CD14-positive monocyte (primary cell): ENCODE measurements at regions not wholly inside any gene's neighbourhood (a gene's known extent, or its start where the extent isn't known, plus 50 kb on each side); places are given as distances from the start of the nearest gene placed in this dataset.

Experiments
- DNase-seq, 3 donors: peaks; one replicate each; pipeline ENCODE4 v3.0.0-alpha.2; 2011 to 2022
- H2AFZ ChIP-seq: 2 replicates; pipeline ENCODE4 v1.6.0; 2012; ENCODE audit warnings: mild to moderate bottlenecking, low read depth, low read length, inconsistent platforms; ENCODE audit not compliant: insufficient read depth, poor library complexity, severe bottlenecking
- H3K27ac ChIP-seq, 2 donors: 1 replicate in 1 of 2; 2 replicates in 1 of 2; pipeline ENCODE4 v1.5.1; 2012 to 2013; ENCODE audit warnings: low read length in 2 of 2, control low read depth in 1 of 2, inconsistent platforms in 1 of 2, low read depth in 1 of 2, mild to moderate bottlenecking in 1 of 2
- H3K27me3 ChIP-seq, 2 donors: one replicate each; pipeline versions ENCODE4 v1.6.0 to v1.6.1; 2011 to 2013; ENCODE audit warnings: low read length in 2 of 2; ENCODE audit not compliant: control insufficient read depth in 2 of 2, insufficient read depth in 2 of 2
- H3K36me3 ChIP-seq, 2 donors: replicated peaks in 1 of 2; 1 replicate in 1 of 2; 2 replicates in 1 of 2; pipeline versions ENCODE4 v1.5.1 to v1.6.1; 2012 to 2013; ENCODE audit warnings: low read length in 2 of 2, control low read depth in 1 of 2, inconsistent platforms in 1 of 2, mild to moderate bottlenecking in 1 of 2; ENCODE audit not compliant: insufficient read depth in 2 of 2, control insufficient read depth in 1 of 2
- H3K4me1 ChIP-seq, 2 donors: 1 replicate in 1 of 2; 2 replicates in 1 of 2; pipeline versions ENCODE4 v1.5.1 to v1.6.1; 2012 to 2013; ENCODE audit warnings: low read length in 2 of 2, control low read depth in 1 of 2, inconsistent platforms in 1 of 2, mild to moderate bottlenecking in 1 of 2, moderate library complexity in 1 of 2; ENCODE audit not compliant: insufficient read depth in 2 of 2, control insufficient read depth in 1 of 2
- H3K4me2 ChIP-seq: replicated peaks from 2 replicates; pipeline ENCODE3; 2012; ENCODE audit warnings: low read length, moderate library complexity, mild to moderate bottlenecking; ENCODE audit not compliant: poor library complexity, severe bottlenecking; ENCODE audit errors: extremely low read depth
- H3K4me3 ChIP-seq, 3 experiments: fragments of 200-600 bp in 1 of 3; sonication (generic) in 1 of 3; replicated peaks in 1 of 3; 1 replicate in 2 of 3; 2 replicates in 1 of 3; pipeline ENCODE4 v1.5.1; 2011 to 2013; ENCODE audit warnings: low read length in 3 of 3, mild to moderate bottlenecking in 3 of 3, control low read depth in 2 of 3, low read depth in 2 of 3, inconsistent platforms in 1 of 3, moderate library complexity in 1 of 3
- H3K79me2 ChIP-seq: 2 replicates; pipeline ENCODE4 v1.6.0; 2012; ENCODE audit warnings: mild to moderate bottlenecking, control low read depth, inconsistent platforms, low read length, moderate library complexity; ENCODE audit not compliant: insufficient read depth
- H3K9ac ChIP-seq: 2 replicates; pipeline ENCODE4 v1.6.0; 2017; ENCODE audit warnings: low read length, mild to moderate bottlenecking; ENCODE audit not compliant: insufficient read depth, poor library complexity, severe bottlenecking
- H3K9me3 ChIP-seq, 2 donors: replicated peaks in 1 of 2; 1 replicate in 1 of 2; 2 replicates in 1 of 2; pipeline versions ENCODE4 v1.5.1 to v1.6.1; 2012 to 2013; ENCODE audit warnings: low read length in 2 of 2, control low read depth in 1 of 2; ENCODE audit not compliant: control insufficient read depth in 1 of 2, insufficient read depth in 1 of 2
- H4K20me1 ChIP-seq: 2 replicates; pipeline ENCODE4 v1.6.0; 2012; ENCODE audit warnings: mild to moderate bottlenecking, low read length, control low read depth, moderate library complexity; ENCODE audit not compliant: insufficient read depth
- H3K27ac Mint-ChIP-seq, 7 donors: one replicate each; pipeline ENCODE4 v1.8.0; 2020; ENCODE audit warnings: mild to moderate bottlenecking in 7 of 7, mixed read lengths in 7 of 7, moderate library complexity in 6 of 7, inconsistent platforms in 2 of 7
- H3K27me3 Mint-ChIP-seq, 3 donors: one replicate each; pipeline ENCODE4 v1.8.0; 2021 to 2022; ENCODE audit warnings: low read depth in 3 of 3, mild to moderate bottlenecking in 3 of 3, mixed read lengths in 3 of 3, moderate library complexity in 3 of 3, inconsistent platforms in 1 of 3
- H3K36me3 Mint-ChIP-seq, 2 donors: one replicate each; pipeline ENCODE4 v1.8.0; 2020; ENCODE audit warnings: mixed read lengths in 2 of 2, inconsistent platforms in 1 of 2, mild to moderate bottlenecking in 1 of 2
- H3K4me1 Mint-ChIP-seq: one replicate; pipeline ENCODE4 v1.8.0; 2020; ENCODE audit warnings: mild to moderate bottlenecking, mixed read lengths
- H3K4me3 Mint-ChIP-seq, 2 donors: one replicate each; pipeline ENCODE4 v1.8.0; 2020; ENCODE audit warnings: mild to moderate bottlenecking in 2 of 2, mixed read lengths in 2 of 2, moderate library complexity in 1 of 2
- H3K9me3 Mint-ChIP-seq, 7 donors: one replicate each; pipeline ENCODE4 v1.8.0; 2020 to 2022; ENCODE audit warnings: mixed read lengths in 7 of 7, mild to moderate bottlenecking in 6 of 7, moderate library complexity in 6 of 7, inconsistent platforms in 2 of 7
- WGBS: methylation state at CpG from one replicate; pipeline ENCODE4 v1.1.5; 2013; ENCODE audit warnings: missing lambda C conversion rate; ENCODE audit not compliant: insufficient coverage; 5-methylcytosine and 5-hydroxymethylcytosine counted together
- intact Hi-C, 2 donors: fragments of 100-400 bp; cut with micrococcal nuclease; formaldehyde crosslinking; loops; one replicate each; pipeline versions ENCODE4 v1.15.0 to v1.15.1; 2023
- TF ChIP-seq, protein P1 (sequence below): fragments of 200-600 bp; IDR thresholded peaks from one replicate; pipeline ENCODE4 v1.8.0; 2022; ENCODE audit warnings: antibody characterized with exemption, mild to moderate bottlenecking

DNA sequence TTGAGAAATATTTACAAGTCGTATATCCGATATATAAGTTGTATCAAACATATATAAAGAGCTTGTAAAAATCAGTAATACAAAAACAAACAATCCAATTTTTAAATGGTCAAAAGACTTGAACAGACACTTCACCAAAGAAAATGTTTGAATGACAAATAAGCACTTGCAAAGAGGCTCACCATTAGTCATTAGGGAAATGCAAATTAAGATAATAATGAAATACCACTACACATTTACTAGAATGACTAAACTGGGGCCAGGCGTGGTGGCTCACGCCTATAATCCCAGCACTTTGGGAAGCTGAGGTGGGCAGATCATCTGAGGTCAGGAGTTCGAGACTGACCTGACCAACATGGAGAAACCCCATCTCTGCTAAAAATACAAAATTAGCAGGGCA is 134.6 kb upstream of the HAND1 start:
- intact Hi-C loops: no loop called here
- no peak overlapping the region for H3K9ac ChIP-seq
- no peak overlapping the region for H3K4me3 ChIP-seq
- no peak overlapping the region for H2AFZ ChIP-seq
- WGBS: no CpG with 5 or more reads among the region's 5 CpGs
- H3K27me3 ChIP-seq: peaks cover 32 to 60% of the 10 kb centered on the region in 2 donors
- Mint-ChIP-seq H3K27ac (no peak overlapping the region), H3K4me1 (peaks cover 12% of the 10 kb centered on the region), H3K36me3 (no peaks in the 10 kb centered on the region), H3K9me3 (peaks cover 0 to 6% (median 0%) of the 10 kb centered on the region in 7 donors), H3K27me3 (peaks cover 50 to 64% (median 56%) of the 10 kb centered on the region in 3 donors), H3K4me3 (peak overlapping the region in 1 of 2 donors; percentile 30)
- H3K36me3 ChIP-seq: no peaks in the 10 kb centered on the region
- no peaks in the 10 kb centered on the region for H3K79me2 ChIP-seq
- H3K4me2 ChIP-seq: no peak overlapping the region
- TF ChIP-seq, protein P1, sequence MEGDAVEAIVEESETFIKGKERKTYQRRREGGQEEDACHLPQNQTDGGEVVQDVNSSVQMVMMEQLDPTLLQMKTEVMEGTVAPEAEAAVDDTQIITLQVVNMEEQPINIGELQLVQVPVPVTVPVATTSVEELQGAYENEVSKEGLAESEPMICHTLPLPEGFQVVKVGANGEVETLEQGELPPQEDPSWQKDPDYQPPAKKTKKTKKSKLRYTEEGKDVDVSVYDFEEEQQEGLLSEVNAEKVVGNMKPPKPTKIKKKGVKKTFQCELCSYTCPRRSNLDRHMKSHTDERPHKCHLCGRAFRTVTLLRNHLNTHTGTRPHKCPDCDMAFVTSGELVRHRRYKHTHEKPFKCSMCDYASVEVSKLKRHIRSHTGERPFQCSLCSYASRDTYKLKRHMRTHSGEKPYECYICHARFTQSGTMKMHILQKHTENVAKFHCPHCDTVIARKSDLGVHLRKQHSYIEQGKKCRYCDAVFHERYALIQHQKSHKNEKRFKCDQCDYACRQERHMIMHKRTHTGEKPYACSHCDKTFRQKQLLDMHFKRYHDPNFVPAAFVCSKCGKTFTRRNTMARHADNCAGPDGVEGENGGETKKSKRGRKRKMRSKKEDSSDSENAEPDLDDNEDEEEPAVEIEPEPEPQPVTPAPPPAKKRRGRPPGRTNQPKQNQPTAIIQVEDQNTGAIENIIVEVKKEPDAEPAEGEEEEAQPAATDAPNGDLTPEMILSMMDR: no peak
- peaks cover 6 to 7% of the 10 kb centered on the region in 2 donors for H3K4me1 ChIP-seq
- no peaks in the 10 kb centered on the region for H4K20me1 ChIP-seq
- peaks cover 3 to 12% of the 10 kb centered on the region in 2 donors for H3K9me3 ChIP-seq
- no peak overlapping the region for H3K27ac ChIP-seq
- DNase-seq: no peak

DNA sequence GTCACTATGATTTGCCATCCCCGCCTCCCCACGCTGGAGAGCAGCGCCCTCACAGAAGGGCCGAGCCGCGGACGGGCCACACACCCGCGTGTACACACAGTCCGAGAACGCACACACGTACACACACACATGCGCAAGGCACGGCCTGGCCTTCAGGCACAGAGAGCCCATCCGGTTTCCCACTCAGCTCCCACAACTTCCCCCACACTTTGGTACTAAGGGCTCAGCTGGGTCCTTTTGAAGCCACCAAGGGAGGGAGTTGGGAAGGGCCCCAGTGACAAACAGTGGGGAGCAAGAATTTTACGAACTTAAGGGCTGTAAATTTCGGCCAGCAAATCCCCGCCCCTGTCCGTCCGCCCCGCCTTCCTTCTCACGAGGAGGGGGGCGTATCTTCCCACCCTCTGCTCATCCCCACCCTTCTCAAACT is 133.3 kb upstream of the HAND1 start:
- peaks cover 6 to 7% of the 10 kb centered on the region in 2 donors for H3K4me1 ChIP-seq
- no peak overlapping the region for H3K27ac ChIP-seq
- peaks cover 3 to 12% of the 10 kb centered on the region in 2 donors for H3K9me3 ChIP-seq
- H2AFZ ChIP-seq: no peak overlapping the region
- H3K27me3 Mint-ChIP-seq: peaks cover 50 to 74% (median 63%) of the 10 kb centered on the region in 3 donors
- H3K79me2 ChIP-seq: no peaks in the 10 kb centered on the region
- DNase-seq: no peak
- H3K4me2 ChIP-seq: no peak overlapping the region
- H3K27ac Mint-ChIP-seq: no peak overlapping the region
- peaks cover 12% of the 10 kb centered on the region for H3K4me1 Mint-ChIP-seq
- H3K4me3 ChIP-seq: no peak overlapping the region
- peaks cover 0 to 6% (median 0%) of the 10 kb centered on the region in 7 donors for H3K9me3 Mint-ChIP-seq
- intact Hi-C loops: no loop called here
- H3K36me3 Mint-ChIP-seq: no peaks in the 10 kb centered on the region
- H4K20me1 ChIP-seq: no peaks in the 10 kb centered on the region
- H3K9ac ChIP-seq: no peak overlapping the region
- TF ChIP-seq, protein P1: no peak
- peaks cover 32 to 60% of the 10 kb centered on the region in 2 donors for H3K27me3 ChIP-seq
- no peaks in the 10 kb centered on the region for H3K36me3 ChIP-seq
- H3K4me3 Mint-ChIP-seq: peak overlapping the region in 1 of 2 donors; percentile 72
- WGBS: 4% methylated on average over 19 of the region's 23 CpGs
